GM12878 (cell line): ENCODE measurements at regions not wholly inside any gene's neighbourhood (a gene's known extent, or its start where the extent isn't known, plus 50 kb on each side); places are given as distances from the start of the nearest gene placed in this dataset.

Experiments used
- ATAC-seq: fragments of 200-7000 bp; cut with Tn5 transposase; 3 replicates; pipeline ENCODE4 v1.9.1; 2020; ENCODE audit warnings: mild to moderate bottlenecking, moderate library complexity
- BruUV-seq: library from RNA; stranded (reverse); fragments of 400-500 nt; replicated peaks from 2 replicates; lab custom pipeline; 2021; lab: Mats Ljungman, UMichigan
- CTCF ChIA-PET: fragments of 300-600 bp; sonication (Branson Sonifier 250); formaldehyde crosslinking; extraction: SDS; loops from one replicate; lab custom pipeline; 2021; ENCODE audit warnings: inconsistent platforms; lab: Yijun Ruan, JAX
- POLR2A ChIA-PET: fragments of 350-600 bp; formaldehyde crosslinking; extraction: SDS; loops from one replicate; lab custom pipeline; 2021; ENCODE audit warnings: inconsistent platforms; lab: Charles Lee
- RAD21 ChIA-PET: fragments of 300-600 bp; sonication (Branson Sonifier 250); formaldehyde crosslinking; loops from one replicate; lab custom pipeline; 2023; ENCODE audit warnings: antibody characterized with exemption; ENCODE audit not compliant: unreplicated experiment; lab: Charles Lee
- SMC1A ChIA-PET: fragments of 300-600 bp; sonication (Branson Sonifier 250); formaldehyde crosslinking; loops from one replicate; lab custom pipeline; 2023; ENCODE audit not compliant: unreplicated experiment, uncharacterized antibody; lab: Charles Lee
- DNase-seq: peaks from one replicate; pipeline ENCODE4 v3.0.0-alpha.2; 2011; ENCODE audit warnings: low read depth, low spot score
- FAIRE-seq: peaks from 3 replicates; lab custom pipeline; 2011; peaks lifted over from hg19 to GRCh38; lab: Jason Lieb, UNC
- H2AFZ ChIP-seq: 2 replicates; pipeline ENCODE4 v1.6.0; 2011; ENCODE audit warnings: low read depth, low read length, control low read depth; ENCODE audit not compliant: control insufficient read depth
- H3K27ac ChIP-seq: 2 replicates; pipeline ENCODE4 v1.5.1; 2011; ENCODE audit warnings: control low read depth; ENCODE audit not compliant: control insufficient read depth, insufficient read depth
- H3K27me3 ChIP-seq, 2 experiments: replicated peaks in 1 of 2; 2 replicates each; pipeline versions ENCODE4 v1.6.0 to v1.6.1; 2011; ENCODE audit warnings: low read length in 1 of 2; ENCODE audit not compliant: control insufficient read depth in 2 of 2, insufficient read depth in 2 of 2
- H3K36me3 ChIP-seq, 2 experiments: 2 replicates each; pipeline ENCODE4 v1.5.1; 2011; ENCODE audit warnings: low read length in 1 of 2; ENCODE audit not compliant: control insufficient read depth in 2 of 2, insufficient read depth in 2 of 2
- H3K4me1 ChIP-seq: 2 replicates; pipeline ENCODE4 v1.6.1; 2011; ENCODE audit warnings: mild to moderate bottlenecking, low read length, moderate library complexity, mixed read lengths; ENCODE audit not compliant: control insufficient read depth, insufficient read depth
- H3K4me2 ChIP-seq: 2 replicates; pipeline ENCODE4 v1.6.0; 2011; ENCODE audit warnings: control low read depth; ENCODE audit not compliant: control insufficient read depth, insufficient read depth
- H3K4me3 ChIP-seq: fragments of 200-600 bp; sonication (generic); 2 replicates; pipeline ENCODE4 v1.5.1; 2016
- H3K79me2 ChIP-seq: 2 replicates; pipeline ENCODE4 v1.6.0; 2011; ENCODE audit warnings: low read length; ENCODE audit not compliant: control insufficient read depth, insufficient read depth
- H3K9ac ChIP-seq: 2 replicates; pipeline ENCODE4 v1.8.0; 2011; ENCODE audit warnings: low read length, control low read depth, mixed read lengths; ENCODE audit not compliant: control insufficient read depth, insufficient read depth
- H3K9me3 ChIP-seq: replicated peaks from 3 replicates; pipeline ENCODE4 v1.5.1; 2011; ENCODE audit warnings: mild to moderate bottlenecking, low read length; ENCODE audit not compliant: control insufficient read depth, insufficient read depth
- H4K20me1 ChIP-seq: 2 replicates; pipeline ENCODE4 v1.6.0; 2011; ENCODE audit not compliant: control insufficient read depth, insufficient read depth
- ATF2 ChIP-seq: IDR thresholded peaks from 2 replicates; pipeline ENCODE4 v1.6.1; 2012; ENCODE audit warnings: low read length, inconsistent platforms
- CBX5 ChIP-seq: sonication (generic); IDR thresholded peaks from 2 replicates; pipeline ENCODE4 v1.6.1; 2016; ENCODE audit warnings: low read depth, moderate library complexity, mild to moderate bottlenecking, inconsistent platforms
- CHD1 ChIP-seq: IDR thresholded peaks from 2 replicates; pipeline ENCODE4 v1.6.1; 2012; ENCODE audit warnings: low read depth, low read length, improper control_type of control experiment
- CHD2 ChIP-seq: IDR thresholded peaks from 2 replicates; pipeline ENCODE4 v1.6.1; 2011; ENCODE audit warnings: low read depth, low read length, improper control_type of control experiment, borderline replicate concordance
- CTCF ChIP-seq, 3 experiments: IDR thresholded peaks in 2 of 3; conservative IDR thresholded peaks in 1 of 3; 2 replicates each; pipeline ENCODE4 v1.5.1; 2011; ENCODE audit warnings: low read depth in 3 of 3, low read length in 3 of 3, mild to moderate bottlenecking in 3 of 3, control low read depth in 2 of 3, moderate library complexity in 2 of 3, inconsistent platforms in 1 of 3, mixed read lengths in 1 of 3; ENCODE audit not compliant: control insufficient read depth in 2 of 3, insufficient read depth in 1 of 3; ENCODE audit errors: extremely low read depth in 1 of 3
- JUND ChIP-seq: IDR thresholded peaks from 2 replicates; pipeline ENCODE4 v1.6.1; 2012; ENCODE audit warnings: low read depth, mild to moderate bottlenecking, low read length, improper control_type of control experiment, moderate library complexity
- KAT2A ChIP-seq: conservative IDR thresholded peaks from 2 replicates; pipeline ENCODE4 v1.6.1; 2011; ENCODE audit warnings: low read depth, low read length; ENCODE audit not compliant: control insufficient read depth
- NKRF ChIP-seq: fragments of 450-650 bp; conservative IDR thresholded peaks from 2 replicates; pipeline ENCODE4 v1.6.1; 2017; ENCODE audit warnings: mild to moderate bottlenecking, moderate library complexity
- PKNOX1 ChIP-seq: fragments of 450-650 bp; IDR thresholded peaks from 2 replicates; pipeline ENCODE4 v1.6.1; 2016; ENCODE audit warnings: mild to moderate bottlenecking
- ZNF592 ChIP-seq: fragments of 450-650 bp; IDR thresholded peaks from 2 replicates; pipeline ENCODE4 v1.6.1; 2017; ENCODE audit warnings: mild to moderate bottlenecking, moderate library complexity
- ZNF622 ChIP-seq: fragments of 450-650 bp; IDR thresholded peaks from 2 replicates; pipeline ENCODE4 v1.6.1; 2017; ENCODE audit warnings: mild to moderate bottlenecking, inconsistent platforms
- WGBS: methylation state at CpG from one replicate; pipeline ENCODE4 v1.1.6; 2016; ENCODE audit warnings: low lambda C conversion rate; ENCODE audit not compliant: insufficient replicate concordance, insufficient coverage; ENCODE audit errors: missing lambda C conversion rate; 5-methylcytosine and 5-hydroxymethylcytosine counted together
- in situ Hi-C: fragments of 300-500 bp; cut with MboI; formaldehyde crosslinking; loops from 9 replicates; pipeline ENCODE4 v1.14.3; 2018; ENCODE audit warnings: mixed read lengths
- intact Hi-C: fragments of 100-400 bp; cut with micrococcal nuclease; formaldehyde crosslinking; loops from one replicate; pipeline ENCODE4 v1.14.2; 2022; ENCODE audit not compliant: unreplicated experiment

- no peak for TF ChIP-seq NKRF
- TF ChIP-seq KAT2A = no peak
- TF ChIP-seq CBX5 = no peak
- no peak for TF ChIP-seq CTCF (IDR thresholded peaks at IDR 0.05 in 2 of 3, conservative IDR thresholded peaks at IDR 0.05 in 1 of 3; ENCODE audit: control insufficient read depth in 2 of 3, extremely low read depth in 1 of 3, insufficient read depth in 1 of 3, low read depth in 3 of 3, low read length in 3 of 3)
- TF ChIP-seq ZNF622 = no peak
- no peak for TF ChIP-seq CHD1
- no peak for TF ChIP-seq CHD2
- TF ChIP-seq JUND = no peak
Observed at GRCh38 chr1:223003549-223003948, 139.5 kb downstream of the TLR5 start (continued).

GRCh38 chr1:223006371-223006770 lies 136.7 kb downstream of the TLR5 start:
- no peak overlapping the region for H3K4me2 ChIP-seq
- H3K27ac ChIP-seq = no peak overlapping the region
- no peaks in the 10 kb centered on the region for H3K4me1 ChIP-seq
- no peak overlapping the region for H3K4me3 ChIP-seq
- CTCF ChIA-PET = no interaction called here
- in situ Hi-C loops = no loop called here
- BruUV-seq = no TSS peak
- ATAC-seq = no peak
- 40% methylated on average over 5 of the region's 5 CpGs for WGBS
- SMC1A ChIA-PET = no interaction called here
- no peak for FAIRE-seq
- no peak overlapping the region for H2AFZ ChIP-seq
- H3K27me3 ChIP-seq = no peaks in the 10 kb centered on the region; a peak in 1 of 4 replicates
- RAD21 ChIA-PET = no interaction called here
- POLR2A ChIA-PET = no interaction called here
- DNase-seq = no peak
- H4K20me1 ChIP-seq = no peaks in the 10 kb centered on the region
- H3K9ac ChIP-seq = no peak overlapping the region
- no peaks in the 10 kb centered on the region for H3K36me3 ChIP-seq
- intact Hi-C loops = no loop called here
- no peaks in the 10 kb centered on the region for H3K79me2 ChIP-seq
- H3K9me3 ChIP-seq = no peaks in the 10 kb centered on the region
- no peak for TF ChIP-seq PKNOX1
- TF ChIP-seq ATF2 = no peak
- TF ChIP-seq ZNF592 = no peak
